H1 (cell line): ENCODE measurements at regions not wholly inside any gene's neighbourhood (a gene's known extent, or its start where the extent isn't known, plus 50 kb on each side); places are given as distances from the start of the nearest gene placed in this dataset.

ENCODE experiments used
- ASH2L ChIP-seq: fragments of 200-600, 300-600 bp; sonication (generic); IDR thresholded peaks from one replicate; pipeline ENCODE4 v1.7.1; 2017; ENCODE audit warnings: low read length
- CTBP2 ChIP-seq: IDR thresholded peaks from 2 replicates; pipeline ENCODE4 v1.7.0; 2011; ENCODE audit warnings: borderline replicate concordance, mild to moderate bottlenecking, moderate library complexity, mixed read lengths, low read length; ENCODE audit not compliant: insufficient read depth, insufficient read length
- RAD21 ChIP-seq, 2 experiments: IDR thresholded peaks in 1 of 2; conservative IDR thresholded peaks in 1 of 2; 2 replicates each; pipeline ENCODE4 v1.6.1; 2011; ENCODE audit warnings: low read depth in 2 of 2, low read length in 2 of 2, improper control_type of control experiment in 1 of 2, inconsistent platforms in 1 of 2, mild to moderate bottlenecking in 1 of 2, moderate library complexity in 1 of 2
- RNF2 ChIP-seq: fragments of 200-900, 300-1000 bp; sonication (generic); IDR thresholded peaks from 2 replicates; pipeline ENCODE4 v1.7.1; 2016; ENCODE audit warnings: borderline replicate concordance, low read depth, mild to moderate bottlenecking, antibody characterized with exemption, low read length; ENCODE audit not compliant: poor library complexity, severe bottlenecking; ENCODE audit errors: missing control alignments
- SP1 ChIP-seq: IDR thresholded peaks from 2 replicates; pipeline ENCODE4 v1.6.1; 2011; ENCODE audit warnings: low read depth, low read length

DNA sequence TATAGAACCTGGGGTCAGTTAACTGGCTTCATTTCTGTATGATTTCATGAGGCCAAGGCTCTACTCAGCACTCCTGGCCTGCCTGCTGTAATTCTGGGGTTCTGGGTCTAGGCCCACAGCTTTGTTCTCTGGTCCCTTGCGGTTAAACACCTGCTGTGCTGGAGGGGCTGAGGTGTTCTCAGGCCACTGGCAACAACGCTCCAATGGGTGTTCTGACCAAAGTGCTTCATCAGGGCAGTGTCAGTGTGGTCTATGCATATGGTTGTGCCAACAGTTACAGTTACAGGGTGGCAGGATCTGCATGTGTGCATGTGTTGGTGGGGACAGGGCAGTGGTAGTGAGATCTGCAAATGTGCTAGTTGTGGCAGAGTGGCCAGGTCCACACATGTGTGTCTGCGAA lies 64.1 kb upstream of the GMNC start (continued):
- TF ChIP-seq RAD21 (IDR thresholded peaks at IDR 0.05 in 1 of 2, conservative IDR thresholded peaks at IDR 0.05 in 1 of 2; ENCODE audit: low read depth in 2 of 2, low read length in 2 of 2) (no peak), RNF2 (no peak), ASH2L (no peak), CTBP2 (no peak), SP1 (no peak)
